Omental fat pad (tissue), 3 donors: ENCODE measurements at regions not wholly inside any gene's neighbourhood (a gene's known extent, or its start where the extent isn't known, plus 50 kb on each side); places are given as distances from the start of the nearest gene placed in this dataset.

Experiments used
- ATAC-seq: fragments of 150-250 bp; one replicate; pipeline ENCODE4 v1.9.1; 2016; ENCODE audit warnings: mild to moderate bottlenecking, moderate library complexity; ENCODE audit not compliant: low FRiP score
- DNase-seq: peaks from one replicate; pipeline ENCODE4 v3.0.0-alpha.2; 2019; ENCODE audit warnings: low spot score
- TF ChIP-seq, protein P1 (sequence below), 3 donors: fragments of 450-650 bp; IDR thresholded peaks; one replicate each; pipeline ENCODE4 v1.5.1; 2016 to 2017; ENCODE audit warnings: antibody characterized with exemption in 3 of 3, mild to moderate bottlenecking in 3 of 3, moderate library complexity in 2 of 3

DNA sequence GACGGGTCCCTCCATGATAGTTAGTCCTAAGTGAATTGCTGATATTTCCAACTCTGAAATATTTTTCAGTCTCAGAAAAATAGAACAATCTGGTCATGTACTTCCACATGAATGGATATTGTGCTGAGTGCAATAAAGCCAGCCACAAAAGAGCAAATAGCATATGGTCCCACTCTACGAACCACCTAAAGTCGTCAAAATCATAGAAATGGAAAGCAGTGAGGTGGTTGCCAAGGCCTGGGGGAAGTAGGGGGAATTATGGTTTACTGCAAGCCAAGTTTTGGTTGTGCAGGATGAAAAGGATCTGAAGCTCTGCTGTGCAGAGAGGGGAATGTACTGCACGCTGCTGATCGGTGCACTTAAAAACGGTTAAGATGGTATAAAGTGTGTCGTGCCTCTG is 313.8 kb upstream of the ADARB2 start:
- DNase-seq (no peak), ATAC-seq (no peak)
- TF ChIP-seq, protein P1, sequence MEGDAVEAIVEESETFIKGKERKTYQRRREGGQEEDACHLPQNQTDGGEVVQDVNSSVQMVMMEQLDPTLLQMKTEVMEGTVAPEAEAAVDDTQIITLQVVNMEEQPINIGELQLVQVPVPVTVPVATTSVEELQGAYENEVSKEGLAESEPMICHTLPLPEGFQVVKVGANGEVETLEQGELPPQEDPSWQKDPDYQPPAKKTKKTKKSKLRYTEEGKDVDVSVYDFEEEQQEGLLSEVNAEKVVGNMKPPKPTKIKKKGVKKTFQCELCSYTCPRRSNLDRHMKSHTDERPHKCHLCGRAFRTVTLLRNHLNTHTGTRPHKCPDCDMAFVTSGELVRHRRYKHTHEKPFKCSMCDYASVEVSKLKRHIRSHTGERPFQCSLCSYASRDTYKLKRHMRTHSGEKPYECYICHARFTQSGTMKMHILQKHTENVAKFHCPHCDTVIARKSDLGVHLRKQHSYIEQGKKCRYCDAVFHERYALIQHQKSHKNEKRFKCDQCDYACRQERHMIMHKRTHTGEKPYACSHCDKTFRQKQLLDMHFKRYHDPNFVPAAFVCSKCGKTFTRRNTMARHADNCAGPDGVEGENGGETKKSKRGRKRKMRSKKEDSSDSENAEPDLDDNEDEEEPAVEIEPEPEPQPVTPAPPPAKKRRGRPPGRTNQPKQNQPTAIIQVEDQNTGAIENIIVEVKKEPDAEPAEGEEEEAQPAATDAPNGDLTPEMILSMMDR (IDR thresholded peaks at IDR 0.05) = no peak

DNA sequence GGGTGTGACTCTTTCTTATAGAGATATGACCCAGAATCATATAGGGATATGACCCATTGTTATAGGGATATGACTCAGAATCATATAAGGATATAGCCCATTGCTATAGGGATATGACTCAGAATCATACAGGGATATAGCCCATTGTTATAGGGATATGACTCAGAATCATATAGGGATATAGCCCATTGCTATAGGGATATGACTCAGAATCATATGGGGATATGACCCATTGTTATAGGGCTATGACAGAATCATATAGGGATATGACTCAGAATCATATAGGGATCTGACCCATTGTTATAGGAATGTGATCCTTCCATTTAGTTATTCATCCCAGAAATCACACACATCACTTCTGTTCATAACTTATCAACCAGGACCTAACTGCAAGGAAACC is 312.2 kb upstream of the ADARB2 start:
- no peak for ATAC-seq
- TF ChIP-seq, protein P1 (IDR thresholded peaks at IDR 0.05) = no peak
- no peak for DNase-seq

DNA sequence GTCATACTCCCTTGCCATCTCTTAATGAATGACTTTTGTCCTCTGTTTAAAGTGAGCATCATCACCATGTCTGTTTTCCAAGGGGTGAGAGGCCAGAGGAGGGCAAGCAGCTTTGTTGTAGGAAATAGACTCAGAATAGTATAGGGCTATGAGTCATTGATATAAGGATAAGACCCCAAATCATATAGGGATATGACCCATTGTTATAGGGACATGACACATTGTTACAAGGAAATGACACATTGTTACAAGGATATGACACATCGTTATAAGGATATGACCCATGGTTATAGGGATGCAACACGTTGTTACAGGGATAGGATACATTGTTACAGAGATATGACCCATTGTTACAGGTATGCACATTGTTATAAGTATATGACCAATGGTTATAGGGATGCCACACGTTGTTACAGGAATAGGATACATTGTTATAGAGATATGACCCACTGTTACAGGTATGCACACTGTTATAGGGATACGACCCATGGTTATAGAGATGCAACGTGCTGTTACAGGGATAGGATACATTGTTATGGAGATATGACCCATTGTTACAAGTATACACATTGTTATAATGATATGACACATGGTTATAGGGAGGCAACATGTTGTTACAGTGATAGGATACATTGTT is 311.1 kb upstream of the ADARB2 start:
- TF ChIP-seq, protein P1 (IDR thresholded peaks at IDR 0.05) = no peak
- no peak for ATAC-seq
- no peak for DNase-seq

DNA sequence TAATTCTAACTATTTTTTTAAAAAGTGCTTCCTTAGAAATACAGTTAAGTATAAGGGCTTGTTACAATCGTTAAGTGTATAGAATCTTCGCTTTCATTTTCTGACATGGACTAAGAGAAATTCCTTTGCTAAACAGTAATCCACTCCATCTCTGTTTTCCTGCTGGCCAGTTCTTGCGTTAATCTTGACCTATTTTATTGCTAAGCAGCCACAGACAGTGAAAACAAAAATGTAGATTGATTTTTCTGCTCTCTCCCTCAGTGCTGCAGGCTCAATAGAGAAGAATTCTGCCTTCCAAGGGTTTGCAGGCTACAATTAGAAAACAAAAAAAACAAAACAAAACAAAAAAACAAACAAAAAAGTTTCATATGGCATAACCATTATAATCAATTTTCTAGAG is 310.4 kb upstream of the ADARB2 start:
- no peak for DNase-seq
- TF ChIP-seq, protein P1 (IDR thresholded peaks at IDR 0.05) = no peak
- ATAC-seq = no peak

DNA sequence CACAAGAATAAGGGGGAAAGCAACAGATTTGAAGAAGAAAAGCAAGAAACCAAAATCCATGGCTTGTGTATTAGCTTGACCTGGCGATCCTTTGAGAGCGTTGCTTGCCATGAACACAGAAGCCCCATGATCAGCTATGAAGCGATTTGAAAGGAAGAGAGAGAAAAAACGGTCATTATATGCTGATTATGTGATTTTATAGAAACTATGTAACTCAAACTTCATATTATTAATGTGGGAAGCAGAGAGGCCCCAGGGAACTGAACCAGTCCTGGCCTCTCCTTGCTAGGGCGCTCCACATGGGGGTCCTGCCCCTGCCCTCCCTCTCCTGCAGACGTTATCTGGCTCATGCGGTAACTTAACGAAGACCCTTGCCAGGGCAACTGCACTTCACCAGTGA is 306.1 kb upstream of the ADARB2 start:
- DNase-seq (no peak), ATAC-seq (no peak)
- TF ChIP-seq, protein P1 (IDR thresholded peaks at IDR 0.05) = no peak

DNA sequence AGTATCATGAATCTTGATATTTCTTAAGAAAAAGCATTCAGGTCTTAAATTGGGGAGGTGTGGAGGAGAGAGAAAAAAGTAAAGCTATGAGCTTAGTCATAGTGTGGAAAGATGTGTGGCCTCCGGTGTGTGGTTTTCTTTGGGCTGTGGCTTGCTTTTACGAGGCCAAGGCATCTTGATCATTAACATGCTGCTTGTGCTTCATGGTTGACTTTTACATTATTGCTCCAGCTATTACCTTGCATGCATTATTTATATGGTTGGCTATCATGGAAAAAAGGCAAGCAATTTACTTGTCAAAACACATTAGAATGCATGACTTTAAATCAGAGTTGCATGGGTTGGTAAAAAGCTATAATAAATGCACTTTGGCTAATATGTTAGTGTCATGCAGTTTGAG is 300.7 kb upstream of the ADARB2 start:
- TF ChIP-seq, protein P1 (IDR thresholded peaks at IDR 0.05) = no peak
- DNase-seq = no peak
- ATAC-seq = no peak

DNA sequence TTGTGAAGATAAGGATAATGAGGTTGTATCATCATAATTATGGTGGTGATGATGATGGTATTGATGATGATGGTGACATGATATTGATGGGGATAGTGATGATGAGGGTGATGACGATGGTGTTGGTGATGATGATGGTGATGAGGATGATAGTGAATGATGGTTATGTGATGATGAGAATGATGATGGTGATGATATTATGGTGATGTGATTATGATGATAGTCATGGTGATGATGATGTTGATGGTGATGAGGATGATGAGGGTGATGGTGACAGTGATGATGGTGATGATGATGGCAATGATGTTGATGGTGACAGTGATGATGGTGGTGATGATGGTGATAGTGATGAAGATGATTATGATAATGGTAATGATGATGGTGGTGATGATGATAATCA is 299.9 kb upstream of the ADARB2 start:
- ATAC-seq (no peak), DNase-seq (no peak)
- TF ChIP-seq, protein P1 (IDR thresholded peaks at IDR 0.05) = no peak
